HepG2 (cell line): ENCODE measurements at regions not wholly inside any gene's neighbourhood (a gene's known extent, or its start where the extent isn't known, plus 50 kb on each side); places are given as distances from the start of the nearest gene placed in this dataset.

Experiments
- ATAC-seq: fragments of 200-7000 bp; cut with Tn5 transposase; 3 replicates; pipeline ENCODE4 v1.9.1; 2020; ENCODE audit warnings: mild to moderate bottlenecking, moderate library complexity
- BruUV-seq: library from RNA; stranded (reverse); fragments of 400-500 nt; replicated peaks from 2 replicates; lab custom pipeline; 2021; lab: Mats Ljungman, UMichigan
- CTCF ChIA-PET: fragments of 300-600 bp; formaldehyde crosslinking; extraction: SDS; loops from one replicate; lab custom pipeline; 2021; ENCODE audit warnings: low total read pairs, inconsistent platforms, low intra/inter-chr PET ratio; lab: Yijun Ruan, JAX
- POLR2A ChIA-PET: fragments of 350-600 bp; sonication (Branson Sonifier 250); formaldehyde crosslinking; loops from one replicate; lab custom pipeline; 2020; ENCODE audit warnings: antibody characterized with exemption, inconsistent platforms; lab: Yijun Ruan, JAX
- DNase-seq: peaks from one replicate; pipeline ENCODE4 v3.0.0-alpha.2; 2015; ENCODE audit warnings: low spot score
- FAIRE-seq: peaks from 3 replicates; lab custom pipeline; 2011; peaks lifted over from hg19 to GRCh38; lab: Jason Lieb, UNC
- H2AFZ ChIP-seq: one replicate; pipeline ENCODE4 v1.6.1; 2011; ENCODE audit warnings: low read length, inconsistent platforms
- H3K27ac ChIP-seq: fragments of 300-600 bp; 3 replicates; pipeline ENCODE4 v1.8.0; 2011; ENCODE audit warnings: mixed run types, mild to moderate bottlenecking, mixed read lengths, low read length, inconsistent platforms; ENCODE audit not compliant: insufficient read depth; ENCODE audit errors: extremely low read length
- H3K27me3 ChIP-seq, 2 experiments: fragments of 200-600 bp in 1 of 2; 2 replicates in 1 of 2; 3 replicates in 1 of 2; pipeline versions ENCODE4 v1.6.0 to v1.8.0; 2011; ENCODE audit warnings: low read length in 2 of 2, mild to moderate bottlenecking in 2 of 2, moderate library complexity in 2 of 2, inconsistent platforms in 1 of 2; ENCODE audit not compliant: insufficient read depth in 2 of 2, control insufficient read depth in 1 of 2
- H3K36me3 ChIP-seq, 2 experiments: fragments of 200-600 bp in 1 of 2; replicated peaks in 1 of 2; 2 replicates in 1 of 2; 3 replicates in 1 of 2; pipeline versions ENCODE4 v1.5.1 to v1.8.0; 2011; ENCODE audit warnings: low read length in 2 of 2, inconsistent platforms in 1 of 2; ENCODE audit not compliant: insufficient read depth in 2 of 2, control insufficient read depth in 1 of 2
- H3K4me1 ChIP-seq: 2 replicates; pipeline ENCODE4 v1.5.1; 2012; ENCODE audit warnings: low read length, inconsistent platforms; ENCODE audit not compliant: insufficient read depth
- H3K4me2 ChIP-seq: 2 replicates; pipeline ENCODE4 v1.6.0; 2011; ENCODE audit warnings: low read depth, low read length, inconsistent platforms
- H3K4me3 ChIP-seq, 3 experiments: fragments of 200-600 bp in 1 of 3; sonication (generic), shearing (Covaris generic) in 1 of 3; replicated peaks in 1 of 3; 2 replicates each; pipeline ENCODE4 v1.5.1; 2011 to 2016; ENCODE audit warnings: low read length in 3 of 3, inconsistent platforms in 2 of 3, low read depth in 2 of 3, mild to moderate bottlenecking in 2 of 3, control low read depth in 1 of 3, mixed read lengths in 1 of 3; ENCODE audit not compliant: insufficient read depth in 1 of 3
- H3K79me2 ChIP-seq: one replicate; pipeline ENCODE4 v1.6.1; 2011; ENCODE audit warnings: low read length, inconsistent platforms; ENCODE audit not compliant: insufficient read depth
- H3K9ac ChIP-seq: 2 replicates; pipeline ENCODE4 v1.6.0; 2011; ENCODE audit warnings: mild to moderate bottlenecking, low read depth, low read length, inconsistent platforms; ENCODE audit not compliant: insufficient read depth
- H3K9me3 ChIP-seq: 2 replicates; pipeline ENCODE4 v1.5.1; 2012; ENCODE audit warnings: mild to moderate bottlenecking, low read length
- H4K20me1 ChIP-seq: 2 replicates; pipeline ENCODE4 v1.6.0; 2011; ENCODE audit warnings: inconsistent platforms, mild to moderate bottlenecking, low read length, moderate library complexity; ENCODE audit not compliant: insufficient read depth
- KDM5B ChIP-seq: sonication (generic); formaldehyde crosslinking; IDR thresholded peaks from 2 replicates; pipeline ENCODE4 v1.4.0; 2020; ENCODE audit warnings: missing genetic modification reagents, mild to moderate bottlenecking, borderline replicate concordance
- KLF12 ChIP-seq: sonication (generic); formaldehyde crosslinking; IDR thresholded peaks from 2 replicates; pipeline ENCODE4 v1.4.0; 2020; ENCODE audit warnings: missing genetic modification reagents, borderline replicate concordance
- MAFG ChIP-seq: sonication (generic); formaldehyde crosslinking; IDR thresholded peaks from 2 replicates; pipeline ENCODE4 v1.5.1; 2020; ENCODE audit warnings: mild to moderate bottlenecking, missing genetic modification reagents
- MED8 ChIP-seq: sonication (generic); formaldehyde crosslinking; IDR thresholded peaks from 2 replicates; pipeline ENCODE4 v1.8.1; 2023; ENCODE audit warnings: mild to moderate bottlenecking, missing genetic modification reagents; ENCODE audit not compliant: insufficient replicate concordance
- MXI1 ChIP-seq: IDR thresholded peaks from 3 replicates; pipeline ENCODE4 v1.6.1; 2012; ENCODE audit warnings: low read depth, low read length, inconsistent platforms, borderline replicate concordance
- SIX4 ChIP-seq: sonication (generic); formaldehyde crosslinking; IDR thresholded peaks from 2 replicates; pipeline ENCODE4 v1.4.0; 2020; ENCODE audit warnings: missing genetic modification reagents
- TMF1 ChIP-seq: sonication (generic); formaldehyde crosslinking; IDR thresholded peaks from 2 replicates; pipeline ENCODE4 v1.8.1; 2022; ENCODE audit warnings: low read depth, missing genetic modification reagents
- ZNF235 ChIP-seq: sonication (generic); formaldehyde crosslinking; IDR thresholded peaks from 2 replicates; pipeline ENCODE4 v1.8.1; 2023; ENCODE audit warnings: mild to moderate bottlenecking, missing genetic modification reagents, borderline replicate concordance
- ZNF383 ChIP-seq: sonication (generic); formaldehyde crosslinking; IDR thresholded peaks from 2 replicates; pipeline ENCODE4 v1.4.0; 2020; ENCODE audit warnings: missing genetic modification reagents, mild to moderate bottlenecking, borderline replicate concordance
- ZNF670 ChIP-seq: sonication (generic); formaldehyde crosslinking; IDR thresholded peaks from 2 replicates; pipeline ENCODE4 v1.8.0; 2022; ENCODE audit warnings: mild to moderate bottlenecking, missing genetic modification reagents, borderline replicate concordance
- WGBS: methylation state at CpG from one replicate; pipeline ENCODE4 v1.1.6; 2017; ENCODE audit warnings: low lambda C conversion rate; 5-methylcytosine and 5-hydroxymethylcytosine counted together
- in situ Hi-C: cut with HindIII; loops from 2 replicates; pipeline ENCODE4 v1.10.0; 2017; ENCODE audit warnings: low pct_unique_long_range_greater_than_20kb; ENCODE audit not compliant: extremely low pct_ligation_motif_present
- intact Hi-C: fragments of 100-400 bp; cut with micrococcal nuclease; formaldehyde crosslinking; loops from one replicate; pipeline ENCODE4 v1.10.0; 2022; ENCODE audit not compliant: unreplicated experiment
- TF ChIP-seq, protein P1 (sequence below): sonication (generic); formaldehyde crosslinking; IDR thresholded peaks from 2 replicates; pipeline ENCODE4 v1.8.1; 2023; ENCODE audit warnings: mild to moderate bottlenecking, moderate library complexity, missing genetic modification reagents
- TF ChIP-seq, protein P2 (sequence below): sonication (generic); formaldehyde crosslinking; IDR thresholded peaks from 2 replicates; pipeline ENCODE4 v1.4.0; 2020; ENCODE audit warnings: mild to moderate bottlenecking, missing genetic modification reagents
- TF ChIP-seq, protein P3 (sequence below): sonication (generic); formaldehyde crosslinking; IDR thresholded peaks from 2 replicates; pipeline ENCODE4 v1.9.0; 2022; ENCODE audit warnings: low read depth, missing genetic modification reagents

DNA sequence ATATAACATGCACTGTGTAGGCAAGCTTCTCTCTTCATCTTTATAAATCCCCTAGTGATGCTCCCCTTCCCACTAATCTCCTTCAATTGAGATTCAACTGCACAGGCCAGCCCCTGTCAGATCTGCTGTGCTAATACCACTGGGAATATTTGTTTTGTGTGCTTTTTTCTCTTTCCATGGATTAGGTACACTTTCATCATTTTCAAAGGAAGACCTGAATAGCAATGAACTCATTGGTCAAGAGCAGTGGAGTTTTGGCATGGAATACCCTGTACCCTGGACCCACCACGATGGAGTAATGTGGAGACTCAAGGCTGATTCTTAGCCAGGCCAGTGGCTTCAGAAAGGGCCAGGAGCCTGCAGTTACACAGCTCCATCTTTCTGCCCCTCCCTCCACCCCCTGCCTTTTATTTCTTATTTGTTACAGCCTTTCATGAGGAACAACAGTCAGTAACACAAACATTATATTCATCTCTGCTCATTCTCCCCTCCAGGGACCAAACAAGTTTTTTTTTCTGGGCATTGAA lies 75.4 kb upstream of the KCNG1 start:
- peaks cover 2 to 32% of the 10 kb centered on the region in 2 experiments; a peak in 1 of 5 replicates for H3K27me3 ChIP-seq

More for the DNA sequence above, 75.4 kb upstream of the KCNG1 start:
- CTCF ChIA-PET = no interaction called here
- H3K27ac ChIP-seq = no peak overlapping the region
- H4K20me1 ChIP-seq = no peaks in the 10 kb centered on the region
- ATAC-seq (no peak), DNase-seq (no peak), FAIRE-seq (no peak)
- whole genome bisulfite sequencing = 0% methylated on average over 1 of the region's 1 CpG
- in situ Hi-C loops = no loop called here
- H3K36me3 ChIP-seq = no peaks in the 10 kb centered on the region
- no peak overlapping the region for H3K9ac ChIP-seq
- no peak overlapping the region for H2AFZ ChIP-seq
- no peak for TF ChIP-seq ZNF383 (CRISPR knock-in tag)
- TF ChIP-seq MXI1 = no peak
- no peak for TF ChIP-seq ZNF670 (CRISPR knock-in tag)
- TF ChIP-seq, protein P1, sequence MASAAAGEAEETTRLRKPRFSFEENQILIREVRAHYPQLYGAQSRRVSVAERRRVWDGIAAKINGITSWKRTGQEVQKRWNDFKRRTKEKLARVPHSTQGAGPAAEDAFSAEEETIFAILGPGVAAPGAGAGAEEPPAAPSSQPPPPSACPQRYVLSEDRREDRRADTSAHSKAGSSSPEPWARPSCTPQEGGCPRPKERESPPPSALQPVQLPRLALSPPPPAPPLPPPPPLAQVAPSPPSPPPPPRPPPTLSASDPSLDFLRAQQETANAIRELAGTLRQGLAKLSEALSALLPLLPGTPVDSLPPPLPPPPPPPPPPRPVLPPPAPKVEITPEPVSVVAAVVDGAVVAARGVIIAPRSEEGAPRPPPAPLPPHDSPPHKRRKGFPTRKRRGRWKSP (CRISPR knock-in tag) = no peak
- TF ChIP-seq KDM5B (CRISPR knock-in tag) = no peak
- no peak for TF ChIP-seq TMF1 (CRISPR knock-in tag)
- TF ChIP-seq, protein P2, sequence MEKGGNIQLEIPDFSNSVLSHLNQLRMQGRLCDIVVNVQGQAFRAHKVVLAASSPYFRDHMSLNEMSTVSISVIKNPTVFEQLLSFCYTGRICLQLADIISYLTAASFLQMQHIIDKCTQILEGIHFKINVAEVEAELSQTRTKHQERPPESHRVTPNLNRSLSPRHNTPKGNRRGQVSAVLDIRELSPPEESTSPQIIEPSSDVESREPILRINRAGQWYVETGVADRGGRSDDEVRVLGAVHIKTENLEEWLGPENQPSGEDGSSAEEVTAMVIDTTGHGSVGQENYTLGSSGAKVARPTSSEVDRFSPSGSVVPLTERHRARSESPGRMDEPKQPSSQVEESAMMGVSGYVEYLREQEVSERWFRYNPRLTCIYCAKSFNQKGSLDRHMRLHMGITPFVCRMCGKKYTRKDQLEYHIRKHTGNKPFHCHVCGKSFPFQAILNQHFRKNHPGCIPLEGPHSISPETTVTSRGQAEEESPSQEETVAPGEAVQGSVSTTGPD = no peak
- no peak for TF ChIP-seq MAFG
- no peak for TF ChIP-seq ZNF235
- no peak for TF ChIP-seq KLF12 (CRISPR knock-in tag)
- TF ChIP-seq MED8 = no peak
- TF ChIP-seq, protein P3, sequence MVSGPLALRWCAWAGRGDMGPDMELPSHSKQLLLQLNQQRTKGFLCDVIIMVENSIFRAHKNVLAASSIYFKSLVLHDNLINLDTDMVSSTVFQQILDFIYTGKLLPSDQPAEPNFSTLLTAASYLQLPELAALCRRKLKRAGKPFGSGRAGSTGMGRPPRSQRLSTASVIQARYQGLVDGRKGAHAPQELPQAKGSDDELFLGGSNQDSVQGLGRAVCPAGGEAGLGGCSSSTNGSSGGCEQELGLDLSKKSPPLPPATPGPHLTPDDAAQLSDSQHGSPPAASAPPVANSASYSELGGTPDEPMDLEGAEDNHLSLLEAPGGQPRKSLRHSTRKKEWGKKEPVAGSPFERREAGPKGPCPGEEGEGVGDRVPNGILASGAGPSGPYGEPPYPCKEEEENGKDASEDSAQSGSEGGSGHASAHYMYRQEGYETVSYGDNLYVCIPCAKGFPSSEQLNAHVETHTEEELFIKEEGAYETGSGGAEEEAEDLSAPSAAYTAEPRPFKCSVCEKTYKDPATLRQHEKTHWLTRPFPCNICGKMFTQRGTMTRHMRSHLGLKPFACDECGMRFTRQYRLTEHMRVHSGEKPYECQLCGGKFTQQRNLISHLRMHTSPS = no peak
- no peak for TF ChIP-seq SIX4 (CRISPR knock-in tag)
- POLR2A ChIA-PET = no interaction called here
- no peak overlapping the region for H3K4me2 ChIP-seq
- H3K4me3 ChIP-seq = no peak overlapping the region
- no TSS peak for BruUV-seq
- intact Hi-C loops = no loop called here
- H3K4me1 ChIP-seq = no peaks in the 10 kb centered on the region
- H3K9me3 ChIP-seq = no peaks in the 10 kb centered on the region
- H3K79me2 ChIP-seq = no peaks in the 10 kb centered on the region
